GM18508 (cell line): ENCODE measurements at regions not wholly inside any gene's neighbourhood (a gene's known extent, or its start where the extent isn't known, plus 50 kb on each side); places are given as distances from the start of the nearest gene placed in this dataset.
"Not testable (repeated sequence)": the region's sequence is repeated elsewhere in the genome, so short reads cannot be mapped to it uniquely, and the experiment has no call there.

Experiments
- ATAC-seq: cut with Tn5 transposase; IDR thresholded peaks from one replicate; pipeline ENCODE4 v1.9.1; 2021; ENCODE audit warnings: moderate number of reproducible peaks; ENCODE audit not compliant: insufficient read depth, unreplicated experiment

DNA sequence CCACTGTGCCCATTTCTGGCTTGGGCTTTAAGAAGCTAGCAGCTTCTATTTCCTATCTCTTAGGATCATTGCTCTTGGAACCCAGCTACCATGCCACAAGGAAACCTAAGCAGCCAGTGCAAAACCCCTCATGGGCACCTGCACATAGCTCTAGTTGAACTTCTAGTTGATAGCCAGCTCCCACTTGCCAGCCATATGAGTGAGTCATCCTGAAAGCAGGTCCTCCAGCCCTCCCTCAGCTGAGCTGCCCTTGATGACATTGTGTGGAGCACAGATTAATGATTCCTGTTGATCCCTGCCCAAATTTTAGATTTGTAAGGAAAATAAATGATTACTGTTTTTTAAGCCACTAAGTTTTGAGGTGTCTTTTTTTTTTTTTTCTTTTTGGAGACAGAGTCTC, 234.2 kb upstream of the FBXO33 start:
- ATAC-seq = no peak

DNA sequence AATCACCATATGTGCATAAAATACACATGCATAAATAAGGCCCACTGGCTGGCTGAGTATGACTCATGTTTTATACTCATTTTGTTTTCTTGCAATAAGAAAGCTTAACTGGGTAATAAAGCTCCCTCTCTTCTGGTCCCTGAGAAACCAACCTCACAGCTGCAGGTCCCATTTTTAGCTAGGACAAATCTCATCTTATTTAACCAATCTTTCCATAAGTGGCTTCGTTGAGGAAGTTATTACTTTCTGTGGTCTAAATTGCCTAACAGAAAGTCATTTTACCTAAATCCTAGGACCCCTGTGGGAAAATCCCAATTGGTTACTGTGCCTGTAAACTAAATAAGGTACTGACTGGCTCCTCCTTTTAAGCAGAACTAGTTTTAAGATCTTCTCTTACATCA, 232.8 kb upstream of the FBXO33 start:
- peak; percentile 73 for ATAC-seq

DNA sequence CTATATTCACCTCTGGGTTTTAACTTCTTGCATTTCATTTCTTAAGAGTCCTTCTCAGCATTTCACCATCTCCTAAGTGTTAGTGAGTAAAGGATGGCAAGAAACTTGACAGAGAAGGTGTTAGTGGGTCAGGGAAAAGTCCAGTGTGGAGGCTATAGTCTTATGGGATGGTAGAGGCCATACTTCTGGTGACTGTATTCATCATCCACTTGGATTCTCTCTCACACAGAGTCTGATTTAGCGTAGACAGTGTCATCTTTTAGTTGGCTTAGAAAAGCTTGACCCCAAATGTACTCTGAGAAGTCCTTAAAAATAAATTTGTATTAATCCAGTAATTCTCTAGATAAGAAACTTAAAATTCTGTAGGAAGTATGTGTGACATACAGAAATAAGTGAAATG, 232.4 kb upstream of the FBXO33 start:
- no peak for ATAC-seq

DNA sequence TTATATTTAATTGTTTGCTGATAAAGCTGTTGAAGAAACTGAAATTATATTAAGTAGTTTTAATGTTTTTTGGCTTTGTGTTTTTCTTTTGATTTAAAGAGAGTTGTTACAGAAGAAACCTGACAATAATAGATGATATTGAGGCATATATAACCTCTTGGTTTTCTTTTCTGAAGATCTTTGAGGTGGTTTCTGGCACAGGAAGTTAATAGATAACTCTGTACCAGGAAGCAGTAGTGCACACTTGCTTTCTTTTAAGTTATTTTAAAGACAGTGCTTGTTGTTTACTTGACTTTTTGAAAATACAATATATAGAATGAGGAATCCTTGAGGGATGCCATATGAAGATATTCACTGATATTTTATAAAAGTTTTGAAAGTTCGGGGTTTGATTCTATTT, 209.0 kb upstream of the FBXO33 start:
- ATAC-seq = no peak

DNA sequence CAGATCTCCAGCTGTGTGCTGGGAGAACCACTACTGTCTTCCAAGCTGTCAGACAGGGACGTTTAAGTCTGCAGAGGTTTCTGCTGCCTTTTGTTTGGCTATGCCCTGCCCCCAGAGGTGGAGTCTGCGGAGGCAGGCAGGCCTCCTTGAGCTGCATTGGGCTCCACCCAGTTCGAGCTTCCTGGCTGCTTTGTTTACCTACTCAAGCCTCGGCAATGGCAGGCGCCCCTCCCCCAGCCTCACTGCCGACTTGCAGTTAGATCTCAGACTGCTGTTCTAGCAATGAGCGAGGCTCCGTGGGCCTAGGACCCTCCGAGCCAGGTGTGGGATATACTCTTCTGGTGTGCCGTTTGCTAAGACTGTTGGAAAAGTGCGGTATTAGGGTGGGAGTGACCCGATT, 206.8 kb upstream of the FBXO33 start:
- not testable (repeated sequence) for ATAC-seq

DNA sequence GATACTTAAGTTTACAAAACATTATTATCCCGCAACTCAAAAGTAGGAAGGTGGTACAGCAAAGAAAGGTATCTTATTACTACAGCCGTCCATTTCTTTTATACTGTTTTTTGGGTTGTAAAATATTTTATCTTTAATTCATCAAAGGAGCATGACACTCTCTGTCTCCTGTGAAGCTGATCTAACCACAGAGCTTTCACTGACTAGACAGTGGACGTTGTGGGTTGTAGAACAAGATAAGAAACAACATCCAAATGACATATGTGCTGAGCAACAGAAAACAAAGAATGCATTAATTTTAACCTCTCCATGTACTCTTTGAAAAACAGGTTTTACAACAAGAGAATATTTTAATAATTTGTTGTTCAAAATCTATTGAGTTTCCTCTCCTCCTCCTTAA, 195.9 kb upstream of the FBXO33 start:
- no peak for ATAC-seq

DNA sequence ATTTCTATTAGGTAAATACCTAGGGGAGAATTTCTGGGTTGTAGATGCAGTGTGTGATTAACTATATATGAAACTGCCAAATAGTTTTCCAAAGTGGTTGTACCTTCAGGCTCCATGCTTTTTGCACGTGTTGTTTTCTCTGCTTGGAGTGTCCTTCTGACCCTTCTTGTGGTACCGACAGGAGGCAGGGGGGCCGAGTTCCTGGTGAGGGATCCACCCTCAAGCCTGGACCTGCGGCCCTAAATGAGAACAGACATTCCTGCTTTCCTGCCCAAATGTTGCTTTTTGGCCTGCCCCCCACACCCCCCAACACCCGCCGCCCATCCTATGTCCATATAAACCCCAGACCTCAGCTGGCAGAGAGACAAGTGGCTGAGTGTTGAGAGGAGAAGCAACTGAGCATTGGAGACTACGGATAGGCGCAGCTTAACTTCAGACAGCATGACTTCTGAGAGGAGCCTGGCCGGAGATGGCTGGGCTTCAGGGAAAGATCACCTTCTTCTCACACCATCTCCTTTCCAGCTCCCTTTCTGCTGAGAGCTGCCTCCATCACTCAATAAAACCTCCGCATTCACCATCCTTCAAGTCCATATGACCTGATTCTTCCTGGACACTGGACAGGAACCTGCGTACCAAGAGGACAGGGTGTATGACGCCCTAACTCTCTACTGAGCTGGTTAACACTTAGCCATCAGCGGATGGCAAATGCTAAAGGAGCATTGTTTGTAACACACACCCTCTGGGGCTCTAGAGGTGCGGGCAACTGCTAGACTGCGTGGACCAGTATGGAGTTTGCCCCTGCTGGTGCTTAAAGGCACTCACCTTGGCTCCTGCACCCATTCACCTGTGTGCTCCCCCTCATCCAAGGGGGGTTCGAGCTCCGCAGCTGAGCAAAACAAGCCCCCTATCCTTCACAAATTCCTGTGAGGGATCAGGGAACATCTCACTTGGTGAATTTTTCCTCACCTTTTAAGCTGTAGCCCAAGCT, 194.7 kb upstream of the FBXO33 start:
- no peak for ATAC-seq

DNA sequence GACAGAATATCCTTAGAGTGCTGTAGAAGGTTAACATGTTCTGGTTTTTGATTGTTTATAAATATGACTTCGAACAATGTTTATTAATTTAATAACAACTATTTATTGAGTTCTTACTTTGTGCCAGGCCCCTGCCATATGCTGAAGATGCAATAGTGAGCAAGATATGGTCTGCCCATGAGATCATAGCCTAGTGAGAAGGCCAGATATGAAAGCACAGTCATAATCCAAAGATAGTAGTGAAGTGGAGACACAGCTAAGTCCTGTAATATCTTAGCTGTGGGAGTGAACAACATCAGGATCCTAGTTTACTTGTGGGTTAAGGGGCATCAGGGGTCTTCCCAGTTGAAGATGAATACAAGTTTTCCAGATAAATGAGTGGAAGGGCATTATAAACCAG, 189.4 kb upstream of the FBXO33 start:
- ATAC-seq = no peak

DNA sequence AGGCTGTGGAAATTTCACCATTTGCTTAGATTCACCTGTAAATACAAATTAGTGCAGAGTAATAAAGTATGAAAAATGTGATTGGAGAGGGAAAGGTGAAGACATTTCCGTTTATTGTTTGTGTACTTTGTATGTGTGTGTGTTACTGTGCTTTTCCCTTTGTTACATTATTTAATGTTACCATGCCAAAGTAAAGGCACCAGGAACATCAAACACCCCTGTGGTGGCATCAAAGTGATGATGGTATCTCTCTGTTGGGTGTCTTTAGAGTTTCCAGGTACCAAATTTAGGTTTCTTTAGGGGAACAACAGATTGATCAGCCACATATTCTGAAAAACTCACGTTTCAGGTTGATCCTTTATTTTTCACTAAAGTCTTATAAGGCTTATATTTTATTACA, 189.0 kb upstream of the FBXO33 start:
- no peak for ATAC-seq

DNA sequence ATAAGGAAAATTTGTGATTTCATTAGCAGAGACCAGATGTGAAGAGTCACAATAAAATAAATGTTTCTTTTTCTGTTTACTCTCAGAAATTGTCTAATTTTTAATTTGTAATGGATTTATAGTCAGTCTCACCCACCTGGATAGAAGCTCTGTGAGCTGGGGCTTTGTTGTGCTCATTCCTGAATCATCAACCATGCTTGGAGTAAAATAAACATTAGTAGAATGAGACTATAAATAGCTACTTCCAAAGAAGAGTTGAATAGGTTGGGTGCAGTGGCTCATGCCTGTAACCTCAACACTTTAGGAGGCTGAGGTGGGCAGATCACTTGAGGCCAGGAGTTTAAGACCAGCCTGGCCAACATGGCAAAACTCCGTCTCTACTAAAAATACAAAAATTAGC, 185.3 kb upstream of the FBXO33 start:
- no peak for ATAC-seq

DNA sequence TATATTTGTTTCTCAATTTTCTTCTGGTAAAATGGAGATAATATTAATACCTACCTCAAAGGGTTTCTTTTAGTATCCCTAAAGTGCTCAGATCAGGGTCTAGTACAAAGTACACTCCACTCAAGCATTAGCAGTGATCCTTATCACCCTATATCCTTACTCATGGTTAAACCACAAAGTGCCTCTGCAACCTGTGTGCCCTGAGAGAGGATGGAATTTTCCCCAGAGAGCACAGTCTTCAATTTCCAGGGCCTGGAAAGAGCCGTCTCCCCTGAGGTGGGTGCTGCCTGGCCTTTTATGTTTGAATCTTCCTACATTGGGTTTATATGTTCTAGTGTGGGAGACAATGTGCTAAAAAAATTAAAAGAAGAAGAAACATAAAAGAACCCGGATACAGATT, 183.1 kb upstream of the FBXO33 start:
- no peak for ATAC-seq

DNA sequence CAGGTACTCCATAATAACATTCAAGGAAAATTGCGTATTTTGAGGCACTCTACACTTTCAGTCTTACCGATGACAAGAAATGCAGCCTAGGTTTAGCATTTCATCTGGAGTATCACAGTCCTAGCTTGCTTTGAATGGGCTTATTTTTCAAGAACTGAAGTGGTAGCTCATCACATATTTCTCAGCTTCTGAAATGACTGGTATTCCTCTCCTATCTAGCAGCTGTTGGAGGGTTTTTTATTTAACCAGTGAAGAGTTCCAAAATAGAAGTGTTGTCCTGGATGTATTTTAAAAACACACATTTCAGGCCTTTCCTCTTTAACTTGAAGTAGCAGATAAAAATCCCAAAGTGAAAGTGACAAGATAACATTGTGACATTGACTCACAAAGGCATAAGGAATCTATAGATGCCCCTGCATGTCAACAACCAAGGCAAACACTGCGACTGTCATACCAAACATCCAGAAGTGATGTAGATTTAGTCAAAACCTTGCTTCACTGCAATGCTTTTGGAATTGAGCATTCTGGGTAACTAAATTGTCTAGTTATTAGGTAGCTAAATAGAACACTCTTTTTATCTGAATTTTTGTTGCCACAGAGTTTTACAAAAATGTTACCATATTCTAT, 182.2 kb upstream of the FBXO33 start:
- ATAC-seq = no peak

DNA sequence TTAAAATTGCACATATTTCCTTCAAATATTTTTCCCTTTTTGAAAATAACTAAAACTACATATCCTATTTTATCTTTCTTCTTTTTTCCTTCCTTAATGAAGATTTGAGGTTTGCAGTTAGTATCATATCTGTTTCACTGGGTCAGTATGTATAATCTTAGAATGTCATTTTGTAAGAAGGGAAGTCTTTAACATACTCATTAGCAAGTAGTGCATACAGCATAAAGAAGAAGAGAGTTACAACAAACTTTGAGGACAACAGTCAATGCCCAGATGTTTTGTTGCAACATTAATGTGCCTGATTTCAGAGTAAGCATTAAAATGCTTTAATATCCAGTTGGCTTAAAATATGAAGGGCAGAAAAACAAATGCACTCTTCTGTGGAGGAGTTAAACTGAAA, 176.9 kb upstream of the FBXO33 start:
- no peak for ATAC-seq

DNA sequence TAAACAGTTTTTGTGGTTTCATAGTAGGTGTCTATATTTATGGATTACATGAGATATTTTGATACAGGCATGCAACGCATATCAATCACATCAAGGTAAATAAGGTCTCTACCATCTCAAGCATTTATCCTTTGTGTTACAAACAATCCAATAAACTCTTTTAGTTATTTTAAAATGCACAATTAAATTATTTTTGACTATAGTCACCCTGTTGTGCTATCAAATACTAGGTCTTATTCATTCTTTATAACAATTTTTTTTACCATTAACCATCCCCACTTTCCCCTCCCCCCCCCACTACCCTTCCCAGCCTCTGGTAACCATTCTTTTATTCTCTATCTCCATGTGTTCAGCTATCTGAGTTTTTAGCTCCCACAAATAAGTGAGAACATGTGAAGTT, 175.7 kb upstream of the FBXO33 start:
- no peak for ATAC-seq

DNA sequence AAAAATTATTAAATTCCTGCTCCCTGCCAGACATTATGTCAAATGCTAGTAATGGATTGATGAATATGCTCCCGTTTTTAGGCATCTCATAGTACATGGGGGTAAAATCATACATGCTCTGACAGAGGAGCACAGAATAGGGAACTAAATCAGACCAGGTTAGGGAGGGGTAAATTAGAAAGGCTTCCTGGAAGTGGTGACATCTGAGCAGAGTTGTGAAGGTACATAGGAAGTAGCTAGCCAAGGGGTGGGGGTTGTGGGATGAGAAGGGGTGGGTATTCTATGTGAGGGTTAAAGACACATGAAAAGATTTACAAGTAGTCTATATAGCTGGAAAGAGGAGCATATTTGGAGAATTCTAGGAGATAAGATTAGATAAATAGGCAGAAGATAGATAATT, 171.7 kb upstream of the FBXO33 start:
- no peak for ATAC-seq

DNA sequence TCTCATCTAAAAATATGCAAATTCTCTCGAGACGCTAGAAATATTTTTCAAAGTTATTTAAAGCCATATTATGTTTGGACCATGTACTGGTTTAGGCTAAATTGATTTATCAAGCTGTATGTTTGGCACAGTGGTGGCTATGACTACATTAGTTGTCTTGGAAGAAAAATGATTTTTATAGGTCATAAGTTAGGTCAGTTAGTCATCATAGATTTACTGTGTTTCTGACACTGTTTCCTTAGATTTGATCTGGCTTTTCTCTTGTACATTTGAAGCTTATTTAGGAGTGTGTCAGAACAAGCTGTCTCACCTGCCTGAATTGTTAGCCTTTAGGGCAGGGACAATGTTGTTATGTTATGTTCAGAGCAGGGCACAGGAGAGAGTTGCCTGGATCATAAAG, 161.1 kb upstream of the FBXO33 start:
- ATAC-seq = no peak

DNA sequence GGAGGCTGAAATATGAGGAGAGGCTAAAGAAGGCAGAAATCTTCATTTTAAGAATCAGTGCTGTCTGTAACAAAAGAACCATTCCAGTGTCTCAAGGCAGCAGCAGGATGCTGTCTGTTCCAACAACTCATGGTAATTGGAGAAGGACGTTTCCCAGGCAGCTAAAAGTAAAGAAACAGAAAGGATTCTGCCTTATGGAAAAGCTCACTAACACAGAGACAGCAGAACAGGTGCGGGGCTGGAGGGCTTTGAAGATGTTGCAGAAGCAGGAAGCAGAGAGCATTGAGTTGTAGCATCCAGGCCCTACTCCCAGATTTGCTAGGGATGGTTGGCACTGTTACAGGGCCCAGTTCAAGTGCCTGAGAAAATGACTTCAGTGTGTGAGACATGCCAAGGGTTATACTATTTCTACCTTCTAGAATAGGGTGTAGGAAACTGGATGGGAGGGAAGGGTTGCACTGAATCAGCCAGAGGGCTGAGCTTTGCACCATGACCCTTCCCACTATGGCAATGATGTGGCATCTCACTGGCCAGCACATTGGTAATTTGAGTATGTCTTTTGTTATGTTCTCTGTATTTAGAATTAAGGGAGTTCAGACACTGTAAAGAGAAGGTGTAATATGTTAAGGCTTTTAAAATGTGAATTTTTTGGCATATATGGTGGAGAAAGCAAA, 160.0 kb upstream of the FBXO33 start:
- no peak for ATAC-seq

DNA sequence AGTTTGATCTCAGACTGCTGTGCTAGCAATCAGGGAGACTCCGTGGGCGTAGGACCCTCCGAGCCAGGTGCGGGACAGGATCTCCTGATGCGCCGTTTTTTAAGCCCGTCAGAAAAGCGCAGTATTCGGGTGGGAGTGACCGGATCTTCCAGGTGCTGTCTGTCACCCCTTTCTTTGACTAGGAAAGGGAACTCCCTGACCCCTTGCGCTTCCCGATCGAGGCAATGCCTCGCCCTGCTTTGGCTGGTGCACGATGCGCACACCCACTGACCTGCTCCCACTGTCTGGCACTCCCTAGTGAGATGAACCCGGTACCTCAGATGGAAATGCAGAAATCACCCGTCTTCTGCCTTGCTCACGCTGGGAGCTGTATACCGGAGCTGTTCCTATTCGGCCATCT, 157.6 kb upstream of the FBXO33 start:
- ATAC-seq = not testable (repeated sequence)

DNA sequence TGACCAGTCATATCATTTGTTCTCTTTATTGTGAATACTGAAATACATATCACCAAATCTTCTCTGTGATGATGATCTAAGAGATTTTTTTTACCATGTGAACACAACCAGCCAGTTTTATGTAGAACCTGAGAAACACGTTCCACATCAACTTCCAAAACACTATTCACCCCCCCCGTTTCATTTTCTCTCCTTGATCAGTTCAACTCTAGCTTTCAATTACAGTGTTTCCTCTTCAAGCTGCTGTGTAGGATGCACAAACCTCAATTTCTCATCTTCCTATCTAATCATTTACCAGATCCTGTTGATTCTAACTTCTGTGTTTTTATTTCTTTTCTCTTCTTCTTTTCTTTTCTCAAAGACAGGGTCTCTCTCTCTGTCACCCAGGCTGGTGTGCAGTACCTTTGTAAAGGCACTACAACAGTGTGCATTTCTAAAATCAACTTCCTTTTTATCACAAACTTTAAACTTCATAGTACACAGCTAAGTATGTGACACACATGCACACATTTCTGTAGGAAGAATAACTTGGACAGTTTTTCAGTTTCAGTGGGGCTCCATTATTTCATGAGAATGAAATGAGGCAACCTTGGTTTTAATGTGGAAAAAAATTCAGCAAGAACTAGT, 149.9 kb upstream of the FBXO33 start:
- no peak for ATAC-seq

DNA sequence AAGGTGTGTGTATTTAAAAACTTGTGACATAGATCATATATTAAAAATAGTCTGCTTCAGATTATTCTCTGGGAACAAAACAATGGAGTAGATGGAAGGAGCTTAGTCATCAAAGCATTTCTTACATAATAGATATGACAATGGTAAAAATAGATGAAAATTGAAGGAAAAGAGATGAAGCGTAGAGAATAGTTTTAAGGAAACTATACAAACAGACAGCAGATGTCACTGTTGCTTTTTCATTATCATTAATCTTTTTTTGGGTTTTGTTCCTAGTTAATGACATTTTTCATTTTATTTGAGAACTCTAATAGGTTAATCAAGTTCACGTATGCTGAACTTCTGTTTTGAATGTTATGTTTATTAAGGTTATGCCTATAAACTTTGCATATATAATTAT, 149.2 kb upstream of the FBXO33 start:
- ATAC-seq = no peak

DNA sequence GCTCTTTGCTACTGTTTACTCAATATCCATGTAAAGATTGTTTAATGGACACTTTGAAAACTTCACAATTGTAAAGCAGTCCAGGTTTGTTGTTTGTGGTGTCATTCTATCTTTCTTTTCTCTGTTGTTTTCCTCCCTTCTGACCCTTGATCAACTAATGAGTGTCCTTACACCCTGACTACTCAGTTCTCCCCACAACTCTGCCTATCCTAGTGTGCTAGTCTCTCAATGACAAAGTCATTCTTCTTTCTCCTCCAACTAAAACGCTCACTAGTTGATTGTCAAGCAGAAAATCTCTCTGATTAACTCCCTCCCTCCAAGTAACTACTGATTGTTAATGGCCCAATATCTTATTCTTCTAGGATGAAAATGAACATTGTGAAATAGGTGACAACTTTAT, 148.5 kb upstream of the FBXO33 start:
- ATAC-seq = no peak
